ENCODE measurements at regions not wholly inside any gene's neighbourhood (a gene's known extent, or its start where the extent isn't known, plus 50 kb on each side); places are given as distances from the start of the nearest gene placed in this dataset.

- DNase-seq (ENCODE audit: low spot score in 2 of 2) = no peak
Measured at GRCh38 chr5:30523061-30523460, 670.4 kb upstream of the CDH6 start.

DNA sequence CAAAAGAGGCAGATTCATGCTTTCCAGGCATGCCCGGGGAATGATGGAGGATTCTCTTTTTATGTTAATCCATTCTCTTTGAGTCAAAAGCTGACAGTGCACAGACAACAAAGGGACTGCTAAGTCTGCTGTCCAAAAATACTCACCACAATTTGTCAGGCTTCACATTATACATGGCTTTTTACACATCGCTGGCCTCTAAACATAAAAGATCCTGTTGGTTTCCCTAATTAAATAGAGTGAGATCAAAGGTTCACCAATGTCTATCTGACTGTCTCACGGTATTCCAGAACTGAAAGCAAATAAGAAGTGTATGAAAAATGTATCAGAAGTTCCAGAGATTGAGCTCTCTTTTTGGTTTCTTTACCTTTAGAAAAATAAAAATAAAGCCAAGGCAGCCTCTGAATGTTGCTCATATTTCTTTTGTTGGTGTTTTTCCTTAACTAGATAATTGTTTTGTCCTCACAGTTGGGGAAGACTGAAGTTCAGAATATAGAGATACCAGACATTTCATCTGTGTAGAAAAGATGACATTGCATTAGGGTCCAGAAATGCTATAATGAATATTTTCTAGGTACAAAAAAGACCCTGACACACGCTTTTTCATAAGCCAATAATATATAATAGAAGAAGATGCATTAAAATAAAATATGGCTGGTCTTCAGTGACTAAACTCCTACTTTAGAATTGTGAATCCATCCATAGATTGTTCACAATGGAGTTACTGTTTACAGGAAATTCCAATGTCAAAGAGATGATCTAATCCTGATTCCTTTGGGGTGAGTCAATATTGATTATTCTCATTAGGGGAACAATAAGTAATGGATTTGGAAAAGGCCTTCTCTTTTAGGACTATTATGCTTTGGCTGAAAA is 688.2 kb upstream of the CDH6 start:
- H3K4me3 ChIP-seq = no peak overlapping the region
- H3K27me3 ChIP-seq = no peaks in the 10 kb centered on the region
- no peak overlapping the region for H3K27ac ChIP-seq
- TF ChIP-seq CTCF (IDR thresholded peaks at IDR 0.05) = no peak
- no peak for TF ChIP-seq POLR2AphosphoS5 (IDR thresholded peaks at IDR 0.05)
- TF ChIP-seq EP300 (IDR thresholded peaks at IDR 0.05) = no peak
- no peak for TF ChIP-seq POLR2A (IDR thresholded peaks at IDR 0.05)
- 61% methylated on average over 4 of the region's 4 CpGs for WGBS
- H3K4me1 ChIP-seq = no peaks in the 10 kb centered on the region
- H3K36me3 ChIP-seq = no peaks in the 10 kb centered on the region
- DNase-seq (ENCODE audit: low spot score in 2 of 2) = no peak
- H3K9me3 ChIP-seq = no peaks in the 10 kb centered on the region

More at GRCh38 chr5:30523061-30523460, 670.4 kb upstream of the CDH6 start:
- WGBS = 39% methylated on average over 1 of the region's 1 CpG
- Histone ChIP-seq H3K4me3 (no peak overlapping the region), H3K36me3 (no peaks in the 10 kb centered on the region), H3K9me3 (no peaks in the 10 kb centered on the region), H3K4me1 (no peaks in the 10 kb centered on the region), H3K27ac (no peak overlapping the region), H3K27me3 (no peaks in the 10 kb centered on the region)
- no peak for TF ChIP-seq CTCF (IDR thresholded peaks at IDR 0.05)
- no peak for TF ChIP-seq POLR2AphosphoS5 (IDR thresholded peaks at IDR 0.05)
- no peak for TF ChIP-seq EP300 (IDR thresholded peaks at IDR 0.05)
- TF ChIP-seq POLR2A (IDR thresholded peaks at IDR 0.05) = no peak

- no peak overlapping the region for H3K4me3 ChIP-seq
- H3K27ac ChIP-seq = no peak overlapping the region
- DNase-seq (ENCODE audit: low spot score in 2 of 2) = no peak
- H3K9me3 ChIP-seq = no peaks in the 10 kb centered on the region
- H3K27me3 ChIP-seq = no peaks in the 10 kb centered on the region
- H3K4me1 ChIP-seq = no peaks in the 10 kb centered on the region
- H3K36me3 ChIP-seq = no peaks in the 10 kb centered on the region
- TF ChIP-seq POLR2A (IDR thresholded peaks at IDR 0.05) (no peak), POLR2AphosphoS5 (IDR thresholded peaks at IDR 0.05) (no peak), EP300 (IDR thresholded peaks at IDR 0.05) (no peak), CTCF (IDR thresholded peaks at IDR 0.05) (no peak)
Measured at GRCh38 chr5:30502277-30502676, 691.2 kb upstream of the CDH6 start.

DNA sequence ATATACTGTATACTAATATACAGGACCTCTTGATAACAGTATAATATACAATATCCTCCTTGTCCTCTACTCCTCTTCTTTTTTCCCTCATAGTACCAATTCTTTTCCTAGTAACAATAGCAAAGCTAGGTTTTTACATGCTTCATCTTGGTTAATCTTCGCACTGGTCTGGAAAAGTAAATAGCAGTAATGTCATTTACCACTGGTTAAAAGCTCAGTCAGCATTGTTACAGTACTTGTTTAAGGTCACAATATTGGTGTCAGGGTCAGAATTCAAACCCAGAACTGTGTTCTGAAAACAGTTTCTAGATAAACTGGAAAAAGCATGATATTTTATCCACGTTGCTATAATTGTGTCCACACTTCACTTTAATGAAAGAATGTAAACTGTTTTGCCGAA is 692.4 kb upstream of the CDH6 start:
- H3K9me3 ChIP-seq = no peaks in the 10 kb centered on the region
- H3K36me3 ChIP-seq = no peaks in the 10 kb centered on the region
- no peaks in the 10 kb centered on the region for H3K4me1 ChIP-seq
- H3K4me3 ChIP-seq = no peak overlapping the region
- no peak for TF ChIP-seq POLR2A (IDR thresholded peaks at IDR 0.05)
- no peak for TF ChIP-seq EP300 (IDR thresholded peaks at IDR 0.05)
- TF ChIP-seq POLR2AphosphoS5 (IDR thresholded peaks at IDR 0.05) = no peak
- TF ChIP-seq CTCF (IDR thresholded peaks at IDR 0.05) = no peak
- WGBS = 78% methylated on average over 3 of the region's 3 CpGs
- H3K27ac ChIP-seq = no peak overlapping the region
- no peaks in the 10 kb centered on the region for H3K27me3 ChIP-seq
- DNase-seq (ENCODE audit: low spot score in 2 of 2) = no peak

DNA sequence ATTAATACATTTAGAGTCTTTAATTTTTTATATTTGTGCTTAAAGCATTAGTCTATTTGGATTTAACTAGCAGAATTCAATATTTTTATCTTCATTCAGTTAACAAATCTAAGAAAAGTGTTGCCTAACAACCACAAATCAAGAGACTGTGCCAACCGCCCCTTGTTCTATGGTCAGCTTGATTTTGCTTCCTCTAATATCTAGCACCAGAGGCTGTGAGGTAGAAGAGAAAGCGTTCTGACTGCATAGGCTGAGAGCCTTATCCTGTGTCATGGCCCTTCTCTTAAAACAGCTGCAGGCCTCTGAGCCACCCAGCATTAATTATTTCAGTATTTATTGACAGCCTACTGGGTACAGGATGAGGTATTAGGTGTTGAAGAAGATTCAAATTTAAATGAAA is 693.0 kb upstream of the CDH6 start:
- H3K36me3 ChIP-seq = no peaks in the 10 kb centered on the region

More for the DNA sequence above, 693.0 kb upstream of the CDH6 start:
- Histone ChIP-seq H3K9me3 (no peaks in the 10 kb centered on the region), H3K27ac (no peak overlapping the region), H3K4me3 (no peak overlapping the region), H3K4me1 (no peaks in the 10 kb centered on the region), H3K27me3 (no peaks in the 10 kb centered on the region)
- 82% methylated on average over 2 of the region's 2 CpGs for WGBS
- TF ChIP-seq POLR2AphosphoS5 (IDR thresholded peaks at IDR 0.05) = no peak
- no peak for DNase-seq (ENCODE audit: low spot score in 2 of 2)
